SK-MEL-5 (cell line): ENCODE measurements at regions not wholly inside any gene's neighbourhood (a gene's known extent, or its start where the extent isn't known, plus 50 kb on each side); places are given as distances from the start of the nearest gene placed in this dataset.
A peak's percentile ranks its signal among the peaks of the same experiment; 100 is the strongest.

Experiments used
- DNase-seq: peaks from one replicate; pipeline ENCODE4 v3.0.0-alpha.2; 2016; ENCODE audit warnings: low read depth, low spot score
- in situ Hi-C: cut with HindIII; loops from 2 replicates; pipeline ENCODE4 v1.10.0; 2016; ENCODE audit warnings: low sequenced_read_pairs, high pct_unique_total_duplicates, low pct_unique_long_range_greater_than_20kb

DNA sequence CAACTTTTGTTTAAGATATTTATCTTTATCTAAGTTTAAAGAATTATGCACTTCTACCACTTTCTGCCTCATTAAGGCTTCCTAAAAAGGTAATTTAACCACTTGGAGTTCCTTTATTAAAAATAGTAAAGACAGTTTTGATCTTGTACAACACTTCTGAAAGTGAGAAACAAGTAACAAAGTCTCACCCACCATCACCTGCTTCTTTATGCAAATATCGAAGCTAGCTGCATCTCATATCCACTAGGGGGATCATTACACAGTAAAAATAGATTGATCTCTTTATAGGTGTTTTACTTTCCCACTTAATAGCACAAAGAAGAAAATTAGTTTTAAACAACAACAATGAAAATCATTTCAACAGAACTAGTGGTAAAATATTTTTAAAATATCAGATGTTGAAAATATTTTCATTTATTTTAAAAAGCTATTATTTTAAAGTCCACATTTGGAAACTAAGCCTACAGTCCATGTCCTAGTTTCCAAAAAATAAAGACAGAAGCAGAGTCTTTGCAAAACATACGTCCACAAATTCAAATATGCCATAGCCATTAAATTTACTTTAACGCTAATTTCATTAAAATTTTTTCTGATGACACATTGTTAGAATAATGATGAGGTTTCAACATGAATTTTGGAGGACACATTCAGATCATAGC is 160.0 kb upstream of the SOX5 start:
- DNase-seq, result peak; percentile 50
- in situ Hi-C loops, result no loop called here

GRCh38 chr12:24102676-24103075 is 153.2 kb upstream of the SOX5 start:
- no peak for DNase-seq
- in situ Hi-C loops, result no loop called here

DNA sequence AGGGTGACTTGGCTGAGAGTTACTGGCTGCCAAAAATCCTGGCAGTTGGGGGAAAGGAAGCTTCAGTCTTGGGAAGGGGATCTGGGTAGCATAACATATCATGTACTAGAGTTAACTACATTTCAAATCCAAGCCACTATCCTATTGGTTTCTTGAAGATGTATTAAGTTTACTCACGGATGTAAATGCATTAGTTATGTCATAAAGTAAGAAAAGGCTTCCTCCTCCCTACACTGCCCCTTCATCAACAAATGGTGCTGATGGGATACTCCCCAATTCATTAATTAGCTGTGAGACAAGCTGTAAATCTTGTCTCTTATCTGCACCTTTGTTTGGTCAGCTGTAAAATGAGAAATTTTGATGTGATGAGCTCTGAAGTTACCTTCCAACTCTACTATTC is 150.1 kb upstream of the SOX5 start:
- DNase-seq, result no peak
- in situ Hi-C loops, result no loop called here

DNA sequence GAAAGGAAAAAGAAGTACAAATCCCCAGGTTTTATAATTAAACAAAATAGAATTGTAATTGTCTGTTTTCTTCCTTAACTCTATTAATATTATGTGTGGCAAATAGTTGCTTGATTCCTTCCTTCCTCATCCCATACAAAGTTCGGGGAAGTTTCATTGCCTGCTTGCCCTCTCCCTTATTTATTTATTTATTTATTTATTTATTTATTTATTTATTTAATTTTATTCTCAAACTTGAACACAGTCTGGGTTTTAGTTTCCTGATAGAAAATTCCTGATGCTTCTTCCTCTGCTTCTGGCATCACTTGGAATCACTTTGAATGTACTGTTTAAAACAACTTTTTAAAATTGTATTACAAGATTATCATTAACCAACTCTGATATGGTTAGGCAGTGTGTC is 145.8 kb upstream of the SOX5 start:
- in situ Hi-C loops, result no loop called here

GRCh38 chr12:24089510-24089890 is 140.0 kb upstream of the SOX5 start:
- no peak for DNase-seq
- in situ Hi-C loops, result no loop called here

More for the DNA sequence above, 145.8 kb upstream of the SOX5 start:
- DNase-seq, result no peak

- in situ Hi-C loops, result no loop called here
Measured at GRCh38 chr12:24088751-24089509, 139.5 kb upstream of the SOX5 start.

GRCh38 chr12:24087294-24087693 is 137.8 kb upstream of the SOX5 start:
- in situ Hi-C loops, result no loop called here
- DNase-seq, result no peak

More at GRCh38 chr12:24088751-24089509, 139.5 kb upstream of the SOX5 start:
- no peak for DNase-seq

GRCh38 chr12:24084800-24085199 is 135.3 kb upstream of the SOX5 start:
- in situ Hi-C loops, result no loop called here
- no peak for DNase-seq

DNA sequence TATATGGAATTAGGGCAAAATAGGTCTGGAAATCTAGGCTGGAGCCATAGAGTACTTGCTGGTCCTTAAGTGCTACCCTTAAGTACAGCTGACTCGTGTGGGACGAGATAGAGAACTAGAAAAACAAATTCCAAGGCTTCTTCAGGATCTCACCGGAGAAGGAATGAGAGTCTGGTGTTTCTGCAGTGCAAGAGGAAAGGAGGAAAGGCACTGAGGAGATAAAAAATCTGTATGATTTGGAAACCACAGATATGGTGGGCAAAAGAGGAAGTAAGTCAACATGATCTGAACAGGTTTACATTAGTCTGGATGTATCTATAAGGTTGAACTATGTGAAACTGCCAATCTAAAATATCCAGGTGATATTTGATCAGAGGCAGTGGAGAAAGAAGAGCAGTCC is 134.4 kb upstream of the SOX5 start:
- no peak for DNase-seq
- in situ Hi-C loops, result no loop called here

- peak; percentile 78 for DNase-seq
- in situ Hi-C loops, result no loop called here
Measured at GRCh38 chr12:24081606-24082005, 132.1 kb upstream of the SOX5 start.

DNA sequence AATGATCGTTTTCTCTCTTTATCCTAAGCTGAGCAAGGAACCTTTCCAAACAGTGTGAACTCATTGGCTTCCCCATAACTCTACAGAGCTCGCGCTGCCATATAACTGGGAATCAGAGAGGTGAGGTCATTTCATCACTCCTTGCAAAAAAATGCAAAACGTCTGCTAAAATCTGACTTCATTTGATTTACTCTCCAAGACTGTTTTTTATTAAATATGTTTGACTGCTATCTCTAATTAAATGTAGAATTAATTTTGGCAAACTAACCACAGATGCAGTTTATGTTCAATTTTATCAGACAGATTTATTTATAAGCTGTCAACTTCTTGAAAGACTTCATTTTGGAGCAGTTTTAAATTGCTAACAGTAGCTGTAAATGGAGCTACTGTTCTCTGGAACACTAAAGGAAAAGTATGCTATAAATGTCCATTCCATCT is 131.6 kb upstream of the SOX5 start:
- DNase-seq, result no peak
- in situ Hi-C loops, result no loop called here

DNA sequence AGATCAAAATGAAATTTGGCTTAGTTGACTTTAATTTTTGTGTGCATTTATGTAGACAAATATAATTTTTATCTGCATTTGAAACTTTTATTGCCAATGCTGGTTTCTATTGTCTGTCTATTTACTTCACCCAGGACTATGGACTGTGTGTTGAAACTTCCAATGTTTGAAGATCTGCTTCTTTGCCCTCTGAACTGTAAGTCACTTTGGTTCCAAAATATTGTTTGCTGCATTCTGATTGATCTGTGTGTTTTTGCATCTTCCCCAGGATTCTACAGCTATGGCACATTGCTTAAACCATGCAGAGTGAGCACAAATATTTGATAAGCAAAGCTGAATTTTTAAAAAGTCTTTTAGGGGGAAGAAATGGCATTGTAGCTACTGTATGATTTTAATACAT is 131.0 kb upstream of the SOX5 start:
- DNase-seq, result no peak
- in situ Hi-C loops, result no loop called here

DNA sequence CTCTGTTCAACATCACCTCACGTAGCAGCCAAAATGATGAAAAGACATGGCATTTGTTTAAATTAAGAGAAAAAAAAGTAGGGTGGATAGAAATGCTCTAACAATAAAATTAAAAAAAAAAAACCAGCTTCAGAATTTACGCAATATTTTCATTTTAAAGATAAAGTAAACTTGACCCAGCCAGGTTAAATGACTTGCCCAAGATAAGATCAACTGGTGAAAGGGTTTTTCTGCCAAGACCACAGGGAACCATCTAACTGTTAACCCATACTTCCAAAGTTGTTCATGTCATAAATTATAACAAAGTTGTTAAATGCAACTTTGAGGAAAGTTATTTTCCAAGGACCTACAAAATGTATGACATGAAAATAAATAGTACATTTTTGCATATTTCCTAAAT is 129.6 kb upstream of the SOX5 start:
- no peak for DNase-seq
- in situ Hi-C loops, result no loop called here

DNA sequence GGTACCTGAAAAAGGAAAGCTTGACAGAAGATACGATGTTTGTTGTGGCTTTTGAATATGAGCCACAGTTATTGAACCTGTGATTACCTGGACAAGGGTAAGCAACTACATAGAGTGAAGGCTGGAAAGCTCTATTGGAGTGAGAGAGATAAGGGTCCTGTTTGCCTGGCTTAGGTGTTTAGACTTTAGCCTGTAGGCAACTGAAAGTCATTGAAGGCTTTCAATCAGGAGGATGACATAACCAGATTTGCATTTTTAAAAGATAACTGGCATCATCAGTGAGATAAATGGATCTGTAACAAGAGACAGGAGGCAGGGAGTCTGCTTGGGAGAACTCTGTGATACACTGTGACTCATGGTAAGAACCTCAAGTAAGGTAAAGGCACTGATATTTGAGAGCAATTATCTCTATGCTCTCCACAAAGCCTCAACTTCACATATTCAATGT is 128.9 kb upstream of the SOX5 start:
- no peak for DNase-seq
- in situ Hi-C loops, result no loop called here

DNA sequence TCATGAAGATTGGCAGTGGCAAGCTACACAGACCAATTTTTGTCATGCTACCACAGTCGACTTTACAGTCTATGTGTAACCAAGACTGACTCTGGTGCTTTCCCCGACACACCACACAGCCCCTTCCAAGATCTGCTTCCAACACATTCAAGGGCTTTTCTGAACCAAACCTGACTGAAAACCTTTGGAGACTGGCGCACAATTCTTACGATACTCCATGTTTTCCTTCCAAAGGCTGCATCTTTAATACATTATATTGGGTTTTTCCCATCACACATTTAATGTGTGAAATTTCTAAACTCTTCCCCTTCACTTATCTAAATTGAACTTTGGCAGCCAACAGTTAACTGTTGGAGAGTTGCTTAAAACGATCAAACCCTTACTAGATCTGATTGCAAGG is 127.7 kb upstream of the SOX5 start:
- no peak for DNase-seq
- in situ Hi-C loops, result no loop called here

DNA sequence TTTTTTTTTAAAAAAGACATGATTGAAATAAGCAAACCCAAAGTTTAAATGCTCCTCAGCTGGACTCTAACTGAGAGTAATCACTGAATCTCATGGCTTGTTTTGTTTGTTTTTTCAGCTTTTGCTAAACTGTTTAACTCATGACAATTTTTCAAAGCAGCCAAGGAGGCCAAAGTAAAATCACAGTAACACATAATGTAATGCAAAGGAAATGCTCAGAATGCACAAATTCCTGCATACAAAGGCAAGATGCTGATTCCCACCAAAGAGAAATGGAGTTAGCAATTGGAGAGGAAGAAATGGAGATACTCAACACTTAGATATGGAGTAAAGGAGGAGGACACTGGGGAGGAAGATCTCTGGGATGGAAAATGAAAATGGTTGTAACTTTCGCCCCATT is 126.2 kb upstream of the SOX5 start:
- no peak for DNase-seq
- in situ Hi-C loops, result no loop called here

GRCh38 chr12:24073170-24073810 is 123.8 kb upstream of the SOX5 start:
- in situ Hi-C loops, result no loop called here
- no peak for DNase-seq

GRCh38 chr12:24072302-24072701 is 122.8 kb upstream of the SOX5 start:
- DNase-seq, result no peak
- in situ Hi-C loops, result no loop called here

DNA sequence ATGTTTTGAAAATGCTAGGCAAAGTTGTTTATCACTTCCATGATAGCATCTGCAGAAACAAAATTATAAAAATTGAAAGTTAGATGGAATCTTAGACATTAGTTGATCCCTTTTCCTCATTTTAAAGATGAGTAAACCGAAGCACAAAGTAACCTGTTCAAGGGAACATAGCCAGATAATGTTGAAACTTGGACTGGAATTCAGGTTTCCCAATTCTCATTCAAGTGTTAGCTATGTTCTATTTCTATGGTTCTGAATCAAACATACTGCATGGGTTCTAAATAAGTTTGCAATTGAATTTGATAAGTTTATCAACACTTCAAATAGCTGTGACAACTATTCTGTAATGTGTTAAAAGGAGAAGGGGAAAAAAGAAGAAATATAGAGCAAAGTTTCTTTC is 122.4 kb upstream of the SOX5 start:
- in situ Hi-C loops, result no loop called here
- no peak for DNase-seq
